ENCODE measurements at regions not wholly inside any gene's neighbourhood (a gene's known extent, or its start where the extent isn't known, plus 50 kb on each side); places are given as distances from the start of the nearest gene placed in this dataset.
"Not testable (repeated sequence)": the region's sequence is repeated elsewhere in the genome, so short reads cannot be mapped to it uniquely, and the experiment has no call there.

- no peak for DNase-seq
These were observed 152.8 kb upstream of the TAS2R1 start for GRCh38 chr5:9782826-9783560.

GRCh38 chr5:9781890-9782289 lies 151.7 kb upstream of the TAS2R1 start:
- no peak for DNase-seq

DNA sequence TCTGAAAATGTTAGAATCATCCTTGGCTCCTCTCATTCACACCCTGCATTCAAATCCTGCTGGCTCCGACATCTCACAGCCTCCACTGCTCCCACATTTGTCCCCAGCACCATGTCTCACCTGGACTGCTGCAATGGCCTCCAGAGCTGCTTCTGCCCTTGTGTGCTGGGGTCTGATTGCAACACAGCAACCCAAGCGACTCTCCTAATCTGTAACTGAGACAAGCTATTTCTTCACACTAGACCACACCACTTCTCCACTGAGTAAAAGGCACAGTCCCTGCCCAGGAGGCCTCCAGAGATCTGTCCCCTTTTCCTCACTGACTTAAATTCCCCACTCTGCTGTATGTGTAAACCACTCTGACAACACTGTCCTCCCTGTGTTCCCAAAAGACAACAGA lies 151.1 kb upstream of the TAS2R1 start:
- no peak for DNase-seq

GRCh38 chr5:9780501-9780900 lies 150.3 kb upstream of the TAS2R1 start:
- no peak for DNase-seq

- no peak for DNase-seq
These were observed 146.4 kb upstream of the TAS2R1 start for GRCh38 chr5:9776525-9776924.

DNA sequence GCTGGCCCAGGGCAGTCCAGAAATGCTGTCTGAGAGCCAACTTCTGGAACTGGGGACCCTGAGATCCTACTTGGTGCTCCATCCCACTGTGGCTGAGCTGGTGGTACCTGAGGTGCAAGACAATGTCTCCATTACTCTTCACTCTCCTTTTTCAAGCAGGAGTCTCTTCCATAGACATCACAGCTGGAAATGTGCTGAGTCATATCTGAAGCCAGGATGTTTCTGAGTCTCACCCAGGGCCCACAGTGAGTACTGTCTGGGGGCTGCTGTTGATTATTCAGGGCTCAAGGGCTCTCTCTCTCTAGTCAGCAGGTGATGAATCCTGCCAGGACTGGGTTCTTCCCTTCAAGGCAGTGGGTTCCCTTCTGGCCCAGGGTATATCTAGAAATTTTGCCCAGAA lies 145.2 kb upstream of the TAS2R1 start:
- no peak for DNase-seq

GRCh38 chr5:9774472-9775079 lies 144.4 kb upstream of the TAS2R1 start:
- no peak for DNase-seq

DNA sequence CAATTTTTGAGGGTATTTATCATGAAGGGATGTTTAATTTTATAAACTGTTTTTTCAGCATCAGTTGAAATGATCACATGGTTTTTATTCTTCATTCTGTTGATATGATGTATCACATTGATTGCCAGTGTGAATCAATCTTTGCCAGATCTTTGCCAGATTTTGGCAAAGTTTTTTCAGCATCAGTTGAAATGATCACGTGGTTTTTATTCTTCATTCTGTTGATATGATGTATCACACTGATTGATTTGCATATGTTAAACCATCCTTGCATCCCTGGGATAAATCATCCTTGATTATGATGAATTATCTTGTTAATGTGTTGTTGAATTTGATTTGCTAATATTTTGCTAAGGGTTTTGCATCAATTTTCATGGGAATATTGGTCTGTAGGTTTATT lies 140.9 kb upstream of the TAS2R1 start:
- DNase-seq: no peak

DNA sequence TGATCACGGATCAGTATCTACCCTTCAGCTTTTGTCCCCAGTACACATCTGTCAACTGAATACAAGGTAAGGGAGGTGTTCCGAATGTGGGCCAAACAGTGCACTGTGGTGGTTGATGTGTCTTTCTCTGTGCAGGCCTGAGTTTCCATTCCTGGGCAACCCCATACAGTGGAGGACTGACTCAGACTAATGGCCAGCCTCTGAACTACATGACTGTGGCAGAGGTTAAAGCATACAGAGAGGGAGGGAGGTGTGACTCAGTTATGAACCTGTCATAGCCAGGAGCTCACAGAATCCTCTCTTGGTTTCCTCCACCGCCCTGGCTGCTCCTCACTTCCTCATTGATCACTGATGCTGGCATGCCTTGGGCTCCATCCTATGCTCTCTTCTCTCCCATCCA lies 136.4 kb upstream of the TAS2R1 start:
- DNase-seq: no peak

GRCh38 chr5:9765419-9766140 lies 135.4 kb upstream of the TAS2R1 start:
- no peak for DNase-seq

GRCh38 chr5:9761706-9762105 lies 131.6 kb upstream of the TAS2R1 start:
- DNase-seq: no peak

GRCh38 chr5:9752670-9753069 lies 122.5 kb upstream of the TAS2R1 start:
- not testable (repeated sequence) for DNase-seq

DNA sequence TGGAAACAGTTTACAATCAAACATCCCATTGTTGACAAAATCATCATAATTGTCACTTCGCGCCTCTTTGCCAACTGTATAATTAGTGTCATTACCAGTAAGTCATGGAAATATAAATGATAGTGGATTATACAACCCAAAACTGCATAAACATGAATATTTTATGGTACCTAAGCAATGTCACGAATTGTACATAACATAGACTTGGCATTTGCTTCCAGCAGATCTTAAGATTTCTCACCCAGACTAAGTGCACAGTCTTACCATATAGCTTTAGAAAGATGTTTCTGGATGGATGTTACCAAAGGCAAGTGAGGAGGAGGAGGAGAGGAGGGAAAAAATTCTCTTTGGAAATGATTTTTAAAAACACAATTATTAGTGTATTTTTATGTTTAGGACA lies 113.4 kb upstream of the TAS2R1 start:
- DNase-seq: no peak

- no peak for DNase-seq
These were observed 112.7 kb upstream of the TAS2R1 start for GRCh38 chr5:9742848-9743247.

- no peak for DNase-seq
These were observed 109.0 kb upstream of the TAS2R1 start for GRCh38 chr5:9739135-9739534.

DNA sequence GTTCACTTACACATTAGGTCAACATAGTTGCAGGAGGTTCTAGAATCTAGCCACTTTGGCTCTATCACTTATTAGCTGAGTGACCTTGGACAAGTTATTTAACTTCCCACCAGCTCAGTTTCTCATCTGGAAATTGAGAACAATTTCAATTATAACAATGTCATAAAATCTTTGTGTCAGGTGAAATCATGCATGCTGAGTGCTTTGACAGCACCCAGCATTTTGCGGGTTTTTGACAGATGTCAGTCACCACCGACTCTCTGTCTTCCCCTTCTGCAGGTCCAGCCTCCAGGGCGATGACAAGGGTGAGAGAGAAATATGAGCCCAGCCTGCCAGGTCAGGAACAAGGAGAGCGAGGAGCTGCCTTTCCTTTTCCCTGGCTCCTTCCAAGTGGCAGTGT lies 107.1 kb upstream of the TAS2R1 start:
- no peak for DNase-seq

GRCh38 chr5:9733486-9733885 lies 103.3 kb upstream of the TAS2R1 start:
- DNase-seq: no peak

- no peak for DNase-seq
These were observed 101.0 kb upstream of the TAS2R1 start for GRCh38 chr5:9731159-9731558.

DNA sequence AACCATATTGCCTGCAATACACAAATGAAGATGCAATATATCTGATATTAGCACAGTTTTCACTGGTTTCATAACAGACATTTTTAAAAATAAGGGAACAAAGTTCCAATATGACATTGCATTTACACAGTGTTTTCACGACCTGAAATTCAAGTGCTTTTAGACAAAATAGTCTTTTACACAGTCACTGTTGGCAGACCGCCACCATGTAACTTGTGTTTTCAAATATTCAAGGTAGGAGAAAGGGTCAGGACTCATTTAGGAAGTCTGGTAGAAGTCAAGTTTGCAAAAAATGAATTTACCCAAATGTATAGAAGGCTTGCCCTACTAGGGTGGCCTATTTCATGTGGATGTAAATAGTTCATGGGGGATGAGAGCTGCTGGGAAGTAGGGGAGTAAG lies 98.1 kb upstream of the TAS2R1 start:
- DNase-seq: no peak

- DNase-seq: no peak
These were observed 96.8 kb upstream of the TAS2R1 start for GRCh38 chr5:9726931-9727330.

DNA sequence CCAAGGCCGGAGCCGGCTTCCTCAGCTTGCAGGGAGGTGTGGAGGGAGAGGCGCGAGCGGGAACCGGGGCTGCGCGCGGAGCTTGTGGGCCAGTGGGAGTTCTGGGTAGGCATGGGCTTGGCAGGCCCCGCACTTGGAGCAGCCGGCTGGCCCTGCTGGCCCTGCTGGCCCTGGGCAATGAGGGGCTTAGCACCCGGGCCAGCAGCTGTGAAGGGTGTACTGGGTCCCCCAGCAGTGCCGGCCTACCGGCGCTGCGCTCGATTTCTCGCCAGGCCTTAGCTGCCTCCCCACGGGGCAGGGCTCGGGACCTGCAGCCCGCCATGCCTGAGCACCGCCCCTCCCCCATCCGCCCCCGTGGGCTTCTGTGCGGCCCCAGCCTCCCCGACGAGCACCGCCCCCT lies 95.1 kb upstream of the TAS2R1 start:
- DNase-seq: not testable (repeated sequence)

- DNase-seq: no peak
These were observed 94.6 kb upstream of the TAS2R1 start for GRCh38 chr5:9724707-9725106.

- no peak for DNase-seq
These were observed 92.5 kb upstream of the TAS2R1 start for GRCh38 chr5:9722601-9723180.

DNA sequence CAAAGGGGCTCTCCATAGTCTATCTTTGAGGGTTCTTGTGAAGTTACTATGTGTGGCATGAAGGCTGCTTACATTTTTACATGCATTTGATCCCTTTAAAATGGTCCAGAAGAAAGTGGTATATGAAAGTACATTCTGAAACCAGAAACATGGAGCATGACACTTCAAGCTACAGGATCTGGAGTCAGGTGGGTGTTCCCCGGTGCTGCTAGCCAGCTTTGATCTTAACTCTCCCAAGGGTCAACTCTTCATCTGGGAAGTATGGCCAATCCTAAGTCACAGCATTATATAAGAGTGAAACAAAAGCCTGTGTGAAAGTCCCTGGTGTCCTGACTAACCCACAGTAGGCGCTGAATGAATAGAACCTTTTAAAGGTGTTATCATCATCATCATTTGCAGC lies 91.0 kb upstream of the TAS2R1 start:
- DNase-seq: no peak
